GM04503 (cell line): ENCODE measurements at regions not wholly inside any gene's neighbourhood (a gene's known extent, or its start where the extent isn't known, plus 50 kb on each side); places are given as distances from the start of the nearest gene placed in this dataset.

Experiments used
- DNase-seq: peaks from one replicate; pipeline ENCODE4 v3.0.0-alpha.2; 2012; ENCODE audit warnings: low read depth

- no peak for DNase-seq
Observed at GRCh38 chr10:44854693-44855350, 56.3 kb upstream of the TMEM72 start.

- no peak for DNase-seq
Observed at GRCh38 chr10:44856696-44857095, 54.4 kb upstream of the TMEM72 start.

- DNase-seq = peak; percentile 33
Observed at GRCh38 chr10:44857363-44858016, 53.6 kb upstream of the TMEM72 start.

GRCh38 chr10:44858017-44858371, 53.1 kb upstream of the TMEM72 start:
- no peak for DNase-seq

GRCh38 chr10:44858988-44859387, 52.1 kb upstream of the TMEM72 start:
- DNase-seq = no peak

GRCh38 chr10:44859546-44860285, 51.4 kb upstream of the TMEM72 start:
- DNase-seq = no peak

GRCh38 chr10:44860811-44861736, 50.1 kb upstream of the TMEM72 start:
- DNase-seq = peak; percentile 93
